CD4-positive, alpha-beta T cell treated with Interleukin-4 for 4 hours (primary cell): ENCODE measurements at regions not wholly inside any gene's neighbourhood (a gene's known extent, or its start where the extent isn't known, plus 50 kb on each side); places are given as distances from the start of the nearest gene placed in this dataset.

Source experiments
- DNase-seq: peaks from one replicate; pipeline ENCODE4 v3.0.0-alpha.2; 2020

DNA sequence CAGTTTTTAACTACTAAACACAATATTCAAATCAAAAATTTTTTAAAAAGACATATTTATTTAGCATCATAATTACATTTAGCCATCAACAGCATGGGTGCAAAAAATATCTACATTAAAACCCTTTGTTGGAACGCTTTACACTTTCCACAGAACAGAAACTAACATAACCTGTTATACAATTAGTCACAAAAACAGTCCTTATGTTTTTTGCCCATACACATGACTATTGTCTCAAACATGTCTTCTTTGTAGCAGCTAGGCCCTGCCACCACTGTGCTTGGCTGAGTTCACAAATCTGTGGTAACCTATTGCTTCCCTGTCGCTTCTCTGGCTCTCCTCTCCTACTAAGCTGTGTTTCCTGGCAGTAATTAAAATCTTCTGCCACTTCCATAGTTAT, 1350.0 kb upstream of the ADGRL2 start:
- DNase-seq, result no peak

DNA sequence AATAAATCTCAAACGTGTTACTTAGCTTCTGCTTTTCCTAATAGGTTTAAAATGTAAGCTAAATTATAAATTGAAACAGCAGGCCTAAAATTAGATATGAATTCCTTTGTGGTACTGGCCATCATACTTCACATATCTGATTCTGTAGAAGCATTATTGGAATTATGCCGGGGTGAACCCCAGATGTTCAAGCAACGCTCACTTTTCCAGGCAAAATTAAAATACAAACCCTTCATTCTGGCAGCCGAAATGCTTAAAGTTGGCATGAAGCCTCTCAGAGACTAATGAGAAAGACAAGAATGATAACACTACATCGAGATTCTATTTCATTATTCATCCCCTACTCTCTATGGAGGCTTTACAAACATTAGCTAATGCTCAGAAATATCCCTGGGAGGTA, 1352.7 kb upstream of the ADGRL2 start:
- no peak for DNase-seq

DNA sequence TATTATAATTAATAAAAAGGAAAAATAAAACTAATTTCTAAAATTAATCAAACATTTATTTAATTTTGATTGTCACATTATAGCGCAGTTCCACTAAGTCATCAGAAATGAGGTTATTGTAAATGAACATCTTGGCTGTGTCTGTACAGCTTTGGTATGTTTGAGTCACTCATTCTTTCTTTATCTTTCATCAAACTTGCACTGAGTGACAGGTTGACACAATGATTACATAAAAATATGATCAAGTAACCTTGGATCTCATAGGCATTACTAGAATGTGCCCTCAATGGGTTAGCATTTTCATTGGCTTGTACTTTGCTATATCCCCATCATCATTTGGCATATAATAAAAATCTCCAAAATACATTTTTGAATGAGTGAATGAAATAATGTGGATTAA, 1353.2 kb upstream of the ADGRL2 start:
- DNase-seq, result no peak

DNA sequence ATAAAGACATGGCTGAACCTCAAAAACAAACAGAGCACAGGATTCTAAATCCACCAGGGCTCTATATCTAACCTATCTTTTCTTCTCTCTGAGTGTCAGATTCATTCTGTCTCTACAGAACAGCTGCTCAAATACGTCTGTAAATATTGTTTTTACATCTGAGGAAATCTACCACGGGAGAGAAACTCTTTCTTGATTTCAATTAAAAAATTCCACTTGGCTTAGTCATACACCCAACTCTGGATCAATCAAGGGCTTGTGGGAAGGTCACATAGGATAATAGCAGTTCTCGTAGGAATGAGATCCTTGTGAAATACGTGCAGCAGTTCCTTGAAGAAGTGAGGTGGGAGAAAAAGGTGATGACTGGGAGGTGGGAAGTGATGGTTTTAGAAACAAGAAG, 1355.7 kb upstream of the ADGRL2 start:
- no peak for DNase-seq

DNA sequence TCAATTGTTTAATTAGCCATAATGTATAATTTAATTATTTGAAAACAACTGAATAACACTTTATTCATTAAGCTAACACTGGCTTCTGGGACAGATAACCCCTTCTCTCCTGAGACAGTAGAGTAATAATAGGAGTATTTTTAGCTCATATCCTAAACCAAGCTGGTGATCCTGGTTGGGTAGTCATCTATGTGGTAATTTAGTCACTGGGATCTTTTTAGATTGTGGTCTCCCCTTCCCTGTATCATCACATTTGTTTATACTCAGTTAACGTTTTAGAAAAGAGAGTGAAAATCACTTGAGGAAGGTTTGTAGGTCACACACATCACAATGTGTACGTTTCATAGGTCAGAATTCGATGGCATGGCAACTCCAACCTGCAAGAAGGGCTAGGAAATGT, 1356.6 kb upstream of the ADGRL2 start:
- DNase-seq, result no peak

DNA sequence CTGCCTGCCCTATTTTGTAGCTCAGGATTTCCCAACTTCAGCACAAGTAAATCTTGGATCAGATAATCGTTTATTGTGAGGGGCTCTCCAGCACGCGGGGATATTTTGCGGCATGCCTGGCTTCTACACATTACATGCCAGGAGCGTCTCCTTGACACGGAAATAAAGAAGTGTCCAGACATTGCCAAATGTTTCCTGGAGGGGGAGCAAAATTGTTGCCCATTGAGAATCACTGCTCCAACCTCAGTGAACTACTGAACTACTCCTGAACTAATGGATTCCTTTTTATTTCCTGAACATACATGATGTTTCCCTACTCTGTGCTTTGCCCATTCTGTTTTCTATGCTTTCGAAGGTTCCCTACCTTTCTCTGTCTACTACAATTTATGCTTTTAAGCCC, 1359.1 kb upstream of the ADGRL2 start:
- no peak for DNase-seq

DNA sequence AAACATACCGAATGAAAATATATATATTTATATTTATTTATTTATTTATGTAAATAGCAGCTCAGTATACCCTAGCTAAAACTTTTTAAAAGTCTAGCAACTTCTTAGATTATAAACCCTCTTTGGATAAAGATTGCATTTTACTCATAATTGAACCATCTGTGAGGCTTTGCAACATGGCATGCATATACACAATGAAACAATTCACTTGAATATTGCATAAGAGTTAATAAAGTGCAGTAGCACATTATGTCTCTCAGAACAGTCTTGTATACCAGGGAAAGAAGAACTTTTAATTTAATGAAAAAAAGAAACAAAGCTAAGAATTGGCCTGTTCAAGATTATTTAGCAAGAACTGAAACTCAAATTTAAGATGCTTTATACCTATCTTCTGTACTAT, 1363.9 kb upstream of the ADGRL2 start:
- DNase-seq, result no peak

DNA sequence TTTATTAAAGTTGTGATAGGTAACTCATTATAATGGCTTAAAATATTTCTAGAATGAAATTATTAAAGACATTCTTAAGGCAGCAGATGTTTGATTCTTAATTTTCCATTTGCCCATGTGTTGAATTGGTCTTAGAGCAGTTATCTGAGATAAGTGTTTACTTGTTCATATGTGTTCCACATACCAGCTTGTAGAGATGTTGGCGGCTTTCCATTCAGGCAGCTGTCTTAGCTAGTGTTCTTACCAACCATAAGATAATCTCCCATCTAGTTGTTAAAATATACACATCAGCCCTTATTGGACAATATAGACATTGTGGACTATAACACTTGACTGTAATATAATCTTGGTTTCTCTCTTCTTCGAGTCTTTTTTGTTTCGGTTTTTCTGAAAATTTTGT, 1372.9 kb upstream of the ADGRL2 start:
- no peak for DNase-seq

DNA sequence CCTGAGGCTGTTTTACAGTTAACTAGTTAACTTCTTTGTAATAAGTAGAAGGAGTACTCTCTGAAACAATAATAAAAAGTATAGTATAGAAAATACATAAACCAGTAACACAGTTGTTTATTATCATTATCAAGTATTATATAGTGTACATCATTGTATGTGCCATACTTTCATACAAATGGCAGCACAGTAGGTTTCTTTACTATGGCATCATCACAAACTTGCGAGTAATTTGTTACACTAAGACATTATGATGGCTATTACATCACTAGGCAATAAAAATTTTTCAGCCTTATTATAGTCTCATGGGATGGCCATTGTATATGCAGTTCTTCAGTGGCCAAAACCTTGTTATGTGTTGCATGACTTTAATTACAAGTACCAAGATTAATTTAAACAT, 1376.5 kb upstream of the ADGRL2 start:
- no peak for DNase-seq

DNA sequence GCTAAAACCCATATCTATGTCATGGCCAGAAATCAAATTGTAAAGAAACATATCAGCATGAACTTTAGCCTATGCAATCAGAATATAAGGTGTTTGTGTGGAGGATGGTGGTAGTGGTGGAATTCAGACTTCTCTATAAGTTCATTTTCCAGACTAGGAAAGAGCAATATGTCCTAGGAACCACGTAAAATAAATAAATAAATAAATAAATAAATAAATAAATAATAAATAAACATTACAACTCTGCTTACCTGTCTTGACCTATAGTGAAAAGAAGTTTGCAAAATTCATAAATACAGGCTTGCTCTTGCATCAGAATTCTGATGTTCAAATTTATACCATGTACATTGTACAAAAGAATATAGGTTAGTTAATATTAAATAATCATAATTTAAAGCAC, 1382.6 kb upstream of the ADGRL2 start:
- DNase-seq, result no peak

DNA sequence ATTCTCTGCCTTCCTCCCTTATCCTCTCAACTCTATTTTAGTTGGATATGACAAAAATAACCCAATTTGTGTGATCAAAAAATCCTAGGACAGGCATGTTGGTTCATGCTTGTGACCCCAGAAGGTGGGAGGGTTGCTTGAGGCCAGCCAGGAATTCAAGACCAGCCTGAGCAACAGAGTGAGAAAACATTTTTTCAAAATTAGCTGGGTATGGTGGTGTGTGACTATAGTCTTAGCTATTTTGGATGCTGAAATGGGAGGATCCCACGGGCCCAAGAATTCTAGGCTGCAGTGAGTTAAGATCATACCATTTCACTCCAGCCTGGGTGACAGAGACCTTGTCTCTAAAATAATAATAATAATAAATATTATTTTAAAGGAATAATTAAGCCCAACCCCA, 1383.1 kb upstream of the ADGRL2 start:
- DNase-seq, result no peak

DNA sequence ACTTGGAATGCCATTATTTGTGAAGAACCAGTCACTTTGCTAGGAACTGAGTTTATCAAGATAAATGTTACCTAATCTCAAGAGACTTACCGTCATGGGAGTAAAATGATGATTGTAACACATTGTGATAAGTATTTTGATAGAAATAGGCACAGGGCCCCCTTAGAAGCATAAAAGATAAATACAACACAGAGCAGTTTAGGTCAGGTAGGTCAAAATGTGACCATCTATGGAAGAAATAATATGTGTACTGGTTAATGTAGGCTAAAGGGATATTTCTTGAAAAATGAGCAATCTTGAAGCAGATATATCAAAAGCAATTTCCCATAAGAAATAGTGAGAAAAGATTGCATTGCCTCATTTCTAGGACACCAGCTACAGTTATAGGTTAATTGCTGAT, 1386.8 kb upstream of the ADGRL2 start:
- no peak for DNase-seq

DNA sequence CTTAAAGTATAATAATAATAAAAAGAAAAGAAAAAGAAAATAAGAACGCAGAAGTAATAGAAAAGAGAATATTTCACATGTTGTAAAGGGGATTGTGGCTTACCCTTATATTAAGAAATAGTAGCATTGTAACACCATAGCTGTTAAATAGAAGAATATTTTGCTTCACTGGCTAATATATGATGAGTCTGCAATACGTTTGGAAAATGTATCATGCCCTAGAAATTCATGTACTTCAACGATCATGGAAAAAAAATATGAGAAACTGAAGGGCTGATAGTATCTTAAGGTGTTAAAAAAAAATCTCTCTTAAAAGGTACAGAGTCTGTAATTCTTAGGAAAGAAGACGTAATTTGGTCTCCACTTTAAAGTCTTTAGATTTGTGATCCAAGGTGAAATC, 1390.5 kb upstream of the ADGRL2 start:
- DNase-seq, result no peak

DNA sequence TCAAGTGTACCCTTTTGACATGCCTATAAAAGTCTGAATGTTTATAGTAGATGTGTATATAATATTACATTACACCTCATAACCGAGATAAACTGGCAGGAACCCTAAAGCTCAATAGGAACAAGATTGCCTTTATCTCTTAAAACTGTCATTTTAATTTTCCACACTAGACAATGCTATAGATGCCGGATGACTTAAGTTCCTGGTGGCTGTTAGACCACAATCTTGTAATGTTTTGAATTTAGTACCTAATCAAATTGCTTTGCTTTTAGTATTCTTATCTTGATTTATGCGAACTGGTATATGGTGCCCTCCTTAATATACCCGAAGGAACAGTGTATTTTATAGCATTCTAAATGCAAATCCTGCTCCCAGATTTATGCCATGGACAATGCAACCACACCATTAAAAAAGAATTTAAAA, 1397.0 kb upstream of the ADGRL4 start:
- DNase-seq, result no peak

DNA sequence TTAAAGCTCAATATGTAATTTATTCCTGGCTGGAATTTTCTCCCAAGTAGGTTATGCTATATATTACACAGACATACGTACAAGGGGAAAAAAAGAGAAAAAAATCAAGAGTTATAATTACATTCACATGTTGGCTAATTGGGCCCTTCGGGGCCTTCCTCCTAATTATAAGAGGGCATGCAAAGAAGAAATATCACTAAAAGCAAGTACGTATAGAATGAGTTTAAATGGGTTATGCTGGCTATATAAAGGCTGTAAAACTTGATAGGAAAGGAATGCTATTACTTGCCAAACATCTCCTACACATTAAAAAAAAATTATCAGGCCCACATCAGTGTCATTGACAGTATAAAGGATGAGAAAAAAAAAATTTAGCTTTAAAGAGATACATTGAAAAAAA, 1396.1 kb upstream of the ADGRL4 start:
- DNase-seq, result no peak

DNA sequence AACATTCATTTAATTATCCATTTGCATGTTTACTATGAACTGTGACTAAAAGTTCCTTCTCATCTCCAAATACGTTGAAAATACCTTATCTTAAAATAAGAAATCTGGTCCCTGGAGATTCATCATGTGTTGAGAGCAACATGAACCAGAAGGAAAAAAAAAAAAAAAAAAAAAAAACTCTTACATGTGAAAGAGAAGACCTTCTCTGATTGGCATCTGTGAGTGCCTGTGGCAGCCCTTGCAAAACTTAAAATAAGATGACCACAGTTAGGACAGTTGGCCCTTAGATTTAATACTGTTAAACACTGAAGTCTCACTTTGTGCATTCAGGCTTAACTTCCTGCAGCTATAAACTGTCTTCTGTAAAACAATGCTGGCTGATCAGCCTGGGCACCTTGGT, 1395.2 kb upstream of the ADGRL4 start:
- DNase-seq, result no peak

DNA sequence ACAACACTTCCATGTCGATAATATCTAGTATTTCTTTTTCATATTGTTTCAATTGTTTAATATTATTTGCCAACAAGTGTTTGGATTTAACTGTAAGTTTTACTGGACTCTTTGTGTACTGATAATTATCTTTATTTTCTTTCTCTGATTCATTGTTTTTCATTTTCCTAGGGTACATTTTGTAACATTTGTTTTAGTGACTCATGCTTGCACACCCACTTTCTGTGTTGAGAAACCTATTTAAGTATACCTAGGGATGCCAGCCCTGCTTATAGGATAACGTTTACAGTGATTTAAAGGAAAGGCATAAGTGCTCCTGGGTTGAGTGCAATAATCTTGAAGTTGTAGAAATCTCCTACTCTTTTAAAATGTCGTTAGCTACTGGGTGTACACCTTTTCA, 1386.0 kb upstream of the ADGRL4 start:
- DNase-seq, result no peak

DNA sequence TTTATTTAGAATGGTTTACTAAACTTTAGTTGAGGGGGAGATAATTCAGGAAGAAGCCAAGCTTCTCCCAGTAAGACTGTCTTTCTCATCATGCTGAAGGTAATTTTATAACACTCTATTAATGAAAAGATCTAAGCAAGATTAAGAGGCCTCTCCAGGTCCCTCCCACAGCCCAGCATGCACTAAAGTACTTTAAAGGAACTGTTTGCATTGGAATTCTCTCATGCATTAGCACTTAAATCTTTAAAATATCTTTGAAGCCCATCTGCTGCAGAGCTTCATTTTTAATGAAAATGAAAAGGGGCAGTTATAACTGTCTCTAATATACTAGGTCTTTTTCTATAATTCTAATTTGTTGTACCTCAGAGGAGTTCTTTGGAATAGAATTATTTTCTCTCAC, 1379.1 kb upstream of the ADGRL4 start:
- no peak for DNase-seq

DNA sequence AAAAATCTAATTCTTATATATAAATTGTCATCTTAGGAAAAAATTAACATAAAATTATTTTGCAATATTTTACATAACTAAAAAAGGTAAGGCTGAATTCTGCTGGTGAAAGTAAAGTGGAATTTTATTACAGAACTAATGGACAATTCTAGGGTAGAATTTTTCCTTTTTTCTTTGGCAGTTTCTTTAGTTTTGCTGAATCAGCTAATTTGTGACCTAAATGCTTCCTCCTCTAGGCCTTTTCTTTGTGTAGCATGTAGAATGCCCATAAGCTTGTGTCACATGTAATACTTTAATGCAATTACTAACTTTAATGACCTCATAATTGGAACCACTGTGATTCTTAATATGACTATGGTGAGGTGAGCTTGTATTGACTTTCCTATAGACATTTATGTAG, 1378.4 kb upstream of the ADGRL4 start:
- DNase-seq, result no peak

DNA sequence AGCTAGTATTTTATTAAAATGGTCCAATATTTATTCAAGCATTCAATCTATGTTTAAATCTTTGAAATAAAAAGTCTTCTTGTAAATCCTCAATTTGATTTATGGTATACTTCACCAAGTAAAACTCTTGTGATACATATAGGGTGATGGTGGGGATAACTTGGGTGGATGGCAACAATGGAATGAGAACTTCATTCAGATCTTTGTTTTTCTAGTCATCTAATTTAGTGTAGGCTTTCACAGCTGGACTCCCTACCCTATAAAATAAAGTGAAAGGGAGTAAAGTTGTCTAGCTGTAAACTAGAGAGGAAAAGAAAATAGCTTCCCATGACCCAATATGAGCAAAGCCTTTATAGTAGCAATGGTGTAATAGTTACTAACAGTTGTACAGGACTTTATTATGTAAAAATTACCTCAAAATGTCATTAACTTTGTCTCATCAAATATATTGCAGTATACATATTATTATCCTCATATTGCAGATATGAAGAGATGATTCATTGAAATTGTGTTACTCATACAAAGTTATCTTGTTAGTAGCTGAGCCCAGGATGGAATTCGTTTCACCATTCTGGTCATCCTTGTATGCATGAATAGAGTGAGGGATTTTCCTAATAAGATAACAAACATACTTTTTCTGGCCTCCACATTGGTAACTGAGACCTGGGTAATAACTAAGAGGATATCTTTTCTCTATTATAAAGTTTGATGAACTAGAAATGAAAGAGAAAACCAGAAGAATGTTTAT, 1377.7 kb upstream of the ADGRL4 start:
- DNase-seq, result no peak

DNA sequence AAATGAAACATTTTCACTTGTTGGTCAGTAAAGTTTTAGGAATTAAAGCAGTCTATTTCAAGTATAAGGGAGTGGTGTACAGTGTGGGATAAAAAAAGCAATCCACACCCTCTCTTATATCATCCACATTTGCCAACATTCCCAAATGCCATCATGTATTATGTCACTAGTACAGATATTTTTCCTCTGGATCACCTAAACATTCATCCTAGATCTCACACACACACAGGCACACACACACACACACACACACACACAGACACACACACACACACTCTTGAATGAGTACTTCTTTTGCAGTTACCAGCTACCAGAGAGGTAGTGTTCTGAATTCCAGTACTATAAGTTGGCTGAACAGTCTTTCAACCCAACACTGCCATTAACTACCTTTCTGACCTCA, 1369.1 kb upstream of the ADGRL4 start:
- DNase-seq, result no peak

DNA sequence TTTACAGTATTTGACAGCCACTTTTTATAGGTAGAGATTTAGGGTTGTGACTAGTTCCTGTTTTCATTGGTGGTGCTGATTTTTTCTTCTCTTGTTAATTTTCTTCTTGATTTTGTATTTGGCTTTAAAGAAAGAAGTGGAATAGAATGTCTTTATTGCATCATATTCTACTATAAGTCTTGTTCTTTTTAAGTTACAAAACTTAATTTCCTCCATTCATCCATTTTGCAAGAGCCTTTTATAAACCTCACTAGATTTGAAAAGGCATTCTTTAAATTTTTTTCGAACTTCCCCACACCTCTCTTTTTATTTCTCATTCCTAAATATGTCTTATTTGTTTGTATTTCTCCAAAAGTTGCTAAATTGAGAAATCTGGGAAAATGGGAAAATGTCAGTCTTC, 1368.6 kb upstream of the ADGRL4 start:
- DNase-seq, result no peak

DNA sequence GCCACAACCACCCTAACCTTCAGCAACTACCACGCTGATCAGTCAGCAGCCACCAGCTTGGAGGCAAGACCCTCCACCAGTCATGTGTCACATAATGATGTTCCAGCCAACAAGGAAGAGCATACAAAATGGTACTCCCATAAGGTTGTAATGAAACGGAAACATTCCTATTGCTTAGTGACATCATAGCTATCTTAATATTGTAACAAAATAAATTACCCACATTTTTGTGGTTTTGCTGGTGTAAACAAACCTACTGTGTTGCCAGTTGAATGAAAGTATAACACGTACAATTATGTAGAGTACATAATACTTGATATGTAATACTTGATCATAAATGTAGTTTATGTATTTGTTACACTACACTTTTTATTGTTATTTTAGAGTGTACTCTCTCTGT, 1363.2 kb upstream of the ADGRL4 start:
- no peak for DNase-seq

DNA sequence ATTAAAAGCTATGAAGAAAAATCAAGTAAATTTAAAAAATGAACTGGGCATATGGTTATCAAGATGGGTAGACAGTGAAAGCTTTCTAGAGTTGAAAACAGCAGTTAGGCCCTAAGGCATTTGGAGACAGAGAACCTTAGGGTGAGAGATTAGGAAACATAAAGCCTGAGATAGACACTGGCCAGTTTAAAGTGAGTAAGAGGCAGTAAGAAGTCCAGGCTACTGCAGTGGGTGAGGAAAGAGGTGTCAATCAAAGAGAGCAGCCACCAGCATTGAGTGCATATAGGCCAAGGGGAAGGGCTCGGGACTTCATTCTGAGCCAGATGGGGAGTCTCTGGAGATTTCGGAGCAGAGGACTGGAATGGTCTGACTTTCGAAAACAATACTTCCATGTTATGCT, 1360.5 kb upstream of the ADGRL4 start:
- no peak for DNase-seq

DNA sequence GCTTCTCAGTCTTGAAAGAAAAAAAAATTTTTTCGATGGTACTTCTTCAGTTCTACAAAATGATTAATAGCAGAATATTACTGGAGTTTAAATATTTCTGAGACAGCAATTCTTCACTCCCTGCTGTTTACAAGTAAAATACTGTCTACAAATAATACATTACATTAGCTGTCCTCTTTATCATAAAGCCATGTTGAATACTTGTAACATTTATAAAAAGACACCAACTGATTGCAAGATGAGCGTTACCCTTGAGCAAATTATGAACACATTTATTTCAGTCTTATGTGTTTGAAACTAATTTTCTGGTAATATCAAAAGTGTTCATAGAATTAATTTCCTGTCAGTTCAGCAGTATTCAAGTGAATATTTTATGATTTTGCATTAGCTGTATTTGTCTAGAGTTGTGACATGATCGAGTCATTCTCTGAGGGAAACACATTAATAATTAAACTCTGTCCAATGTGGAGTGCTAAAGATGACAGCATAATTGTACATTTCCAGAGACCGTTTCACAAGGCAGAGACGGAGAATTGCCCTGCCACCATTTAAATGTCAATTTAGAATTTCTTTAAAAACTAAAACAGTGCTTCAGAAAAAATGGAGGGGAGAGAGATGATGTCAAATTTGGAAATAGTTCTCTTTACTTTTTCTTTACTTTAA, 1359.0 kb upstream of the ADGRL4 start:
- no peak for DNase-seq
